ENCODE measurements at regions not wholly inside any gene's neighbourhood (a gene's known extent, or its start where the extent isn't known, plus 50 kb on each side); places are given as distances from the start of the nearest gene placed in this dataset.
"Not testable (repeated sequence)": the region's sequence is repeated elsewhere in the genome, so short reads cannot be mapped to it uniquely, and the experiment has no call there.

DNA sequence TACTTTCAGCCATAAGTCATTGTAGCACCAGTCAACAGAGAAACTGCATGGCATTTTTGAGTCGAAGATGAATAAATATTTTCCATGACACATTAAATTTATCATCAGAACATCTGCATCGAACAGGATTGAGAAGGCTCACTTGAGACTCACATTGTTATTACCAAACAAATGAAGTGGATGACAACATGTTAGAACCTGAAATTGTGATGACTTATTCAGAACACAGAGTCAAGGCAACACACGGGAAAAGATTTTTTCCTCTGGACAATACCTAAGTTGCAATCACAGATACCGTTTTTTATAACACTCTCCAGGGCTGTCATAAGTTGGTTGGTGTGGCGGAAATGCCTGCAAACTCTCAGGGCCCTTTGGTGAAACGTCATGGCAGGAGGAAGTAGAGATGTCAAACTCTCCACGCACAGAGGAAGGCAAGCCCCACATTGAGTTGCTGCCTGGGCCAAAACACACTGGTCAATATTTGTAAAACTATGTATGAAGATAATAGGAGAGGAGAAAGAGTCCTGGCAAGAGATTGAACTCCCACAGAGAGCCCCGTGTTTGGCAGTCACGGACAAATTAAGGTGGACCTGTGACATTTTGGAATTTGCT, 123.8 kb downstream of the PWWP3B start:
- H3K56ac ChIP-seq (ENCODE audit: insufficient read length, low read depth, low read length); H3K27me3 ChIP-seq (ENCODE audit: insufficient read depth, low read length); H2BK20ac ChIP-seq (ENCODE audit: low read depth, low read length, poor library complexity, severe bottlenecking); H3K18ac ChIP-seq (ENCODE audit: insufficient read length, low read depth, low read length); H2AK5ac ChIP-seq (ENCODE audit: insufficient read length, low read length); H3K79me1 ChIP-seq (ENCODE audit: insufficient read depth, low read depth, low read length, poor library complexity, severe bottlenecking); H2BK5ac ChIP-seq (ENCODE audit: insufficient read length, low read length); H3K27ac ChIP-seq (ENCODE audit: insufficient read length, low read depth, low read length); H2BK12ac ChIP-seq (ENCODE audit: insufficient read length, low read depth, low read length); H3K4me1 ChIP-seq (ENCODE audit: insufficient read depth, low read length); H2AFZ ChIP-seq (ENCODE audit: low read length); H4K20me1 ChIP-seq (ENCODE audit: control insufficient read depth, insufficient read depth, insufficient read length); H3K27ac Mint-ChIP-seq; H3K23me2 ChIP-seq (ENCODE audit: insufficient read length, low read depth, low read length, poor library complexity, severe bottlenecking); H3K23ac ChIP-seq (ENCODE audit: insufficient read length, low read depth, low read length); H3K4me3 Mint-ChIP-seq; H3K9ac ChIP-seq (ENCODE audit: extremely low read depth, insufficient read length, low read length); H2BK15ac ChIP-seq (ENCODE audit: low read depth, low read length); DNase-seq; H3K27me3 Mint-ChIP-seq (ENCODE audit: low read depth); H3K4me1 Mint-ChIP-seq; H3T11ph ChIP-seq (ENCODE audit: low read length); H3K36me3 Mint-ChIP-seq (ENCODE audit: insufficient read depth in 1 of 3, low read depth in 3 of 3); H3K4ac ChIP-seq (ENCODE audit: low read depth, low read length); H4K5ac ChIP-seq (ENCODE audit: insufficient read length, low read depth, low read length); H3K14ac ChIP-seq (ENCODE audit: insufficient read depth, low read length); H4K8ac ChIP-seq (replicated peaks; ENCODE audit: insufficient read length, low read depth, low read length); H2BK120ac ChIP-seq (ENCODE audit: low read depth, low read length, poor library complexity, severe bottlenecking); H4K91ac ChIP-seq (ENCODE audit: insufficient read length, low read depth, low read length); H3K9me3 ChIP-seq (ENCODE audit: control insufficient read depth, low read depth, low read length); H3K79me2 ChIP-seq (ENCODE audit: insufficient read depth, low read length); H3K4me2 ChIP-seq (ENCODE audit: insufficient read depth, insufficient read length, low read length): not testable (repeated sequence)
- H3K9me3 Mint-ChIP-seq = peaks cover 5 to 11% of the 10 kb centered on the region in 2 experiments
- no CpG with 5 or more reads among the region's 9 CpGs for WGBS (ENCODE audit: extremely low coverage, insufficient read length, low lambda C conversion rate)

All from H9 (cell line).